Erythroblast (primary cell): ENCODE measurements at regions not wholly inside any gene's neighbourhood (a gene's known extent, or its start where the extent isn't known, plus 50 kb on each side); places are given as distances from the start of the nearest gene placed in this dataset.

Source experiments
- GATA1 ChIP-seq: IDR thresholded peaks from 2 replicates; pipeline ENCODE4 v1.6.1; 2011; ENCODE audit warnings: low read depth, mild to moderate bottlenecking, control low read depth, low read length, moderate library complexity
- POLR2A ChIP-seq: IDR thresholded peaks from 2 replicates; pipeline ENCODE4 v1.6.1; 2011; ENCODE audit warnings: mild to moderate bottlenecking, low read length

DNA sequence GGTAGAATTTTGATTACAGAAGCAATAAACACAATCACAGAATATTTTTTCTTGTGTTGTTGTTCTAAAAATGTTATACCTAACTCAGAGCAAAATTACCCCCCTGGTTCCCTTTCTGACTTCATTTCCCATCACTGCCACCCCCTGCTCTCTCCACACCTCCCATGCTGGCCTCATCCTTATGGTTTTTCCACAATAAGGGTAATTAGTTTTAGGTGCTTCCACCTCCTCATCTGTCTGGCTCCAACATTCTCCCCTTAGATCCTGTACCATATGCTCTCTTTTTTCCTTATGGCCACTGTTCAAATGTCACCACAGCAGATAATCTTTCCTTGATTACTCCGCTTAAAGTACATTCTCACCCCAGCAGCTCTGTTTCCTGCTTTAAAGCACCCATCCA, 2208.6 kb downstream of the MRPL39 start:
- no peak for TF ChIP-seq POLR2A
- TF ChIP-seq GATA1 = no peak
